ENCODE measurements at regions not wholly inside any gene's neighbourhood (a gene's known extent, or its start where the extent isn't known, plus 50 kb on each side); places are given as distances from the start of the nearest gene placed in this dataset.

DNA sequence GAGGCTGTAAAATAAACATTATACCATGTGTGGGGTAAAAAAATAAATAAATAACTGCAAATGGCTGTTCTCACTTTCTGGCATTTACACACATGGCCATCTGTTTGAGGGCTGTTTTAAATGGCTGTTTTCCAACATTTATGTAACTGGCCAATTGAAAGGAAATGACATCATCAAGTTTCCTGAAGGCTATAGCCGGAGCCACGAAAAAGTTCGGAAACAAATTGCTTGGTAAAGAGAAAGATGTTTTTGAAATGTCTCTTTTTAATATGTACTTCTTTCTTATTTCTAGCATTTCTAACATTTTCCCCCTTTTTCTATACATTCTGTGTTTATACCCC is 95.4 kb upstream of the DAB2 start:
- Histone ChIP-seq H3K27ac (ENCODE audit: low read depth in 2 of 2, low read length in 1 of 2) (no peak overlapping the region), H3K36me3 (ENCODE audit: control insufficient read depth in 2 of 2, insufficient read depth in 2 of 2, low read length in 1 of 2) (no peaks in the 10 kb centered on the region), H3K27me3 (ENCODE audit: control insufficient read depth in 1 of 2, insufficient read depth in 2 of 2, low read length in 2 of 2) (no peaks in the 10 kb centered on the region), H3K4me1 (ENCODE audit: control insufficient read depth in 2 of 2, insufficient read depth in 2 of 2, low read length in 1 of 2) (no peaks in the 10 kb centered on the region), H3K4me3 (ENCODE audit: low read depth in 1 of 2, low read length in 2 of 2) (no peak overlapping the region), H3K9me3 (ENCODE audit: control insufficient read depth in 2 of 2, insufficient read depth in 1 of 2, low read depth in 1 of 2, low read length in 1 of 2) (no peaks in the 10 kb centered on the region)
- WGBS, 2 donors: 57 to 60% methylated on average over 3 of the region's 3 CpGs

DNA sequence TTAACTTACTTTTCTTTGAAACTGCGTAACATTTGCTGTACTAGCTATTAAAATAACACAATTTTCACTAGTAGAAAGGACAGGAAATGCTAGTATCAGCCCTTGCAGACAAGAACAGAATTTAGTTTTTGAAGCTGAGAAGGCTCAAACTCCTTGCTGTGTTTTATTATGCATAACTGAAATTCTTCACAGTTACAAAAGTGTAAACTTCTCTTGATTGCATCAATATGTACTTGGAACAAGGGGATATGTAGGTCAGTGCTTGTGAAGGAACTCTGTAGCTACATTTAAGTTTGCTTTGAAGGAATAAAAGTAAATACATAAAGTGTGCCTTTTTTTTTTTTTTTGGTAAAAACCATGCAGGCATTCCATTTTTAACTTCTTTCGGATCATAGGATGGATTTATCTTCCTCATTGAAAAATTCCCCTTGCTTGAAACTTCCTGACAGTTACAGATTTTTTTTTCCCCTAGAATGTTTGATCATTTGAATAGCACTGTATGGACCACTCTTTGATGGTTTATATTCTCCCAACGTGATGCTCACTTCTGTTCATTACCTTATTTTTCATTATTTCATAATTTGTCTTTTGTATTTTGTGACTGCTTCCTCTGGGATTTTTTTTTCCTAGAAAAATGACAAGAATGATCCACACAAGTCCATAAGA is 94.9 kb upstream of the DAB2 start:
- Histone ChIP-seq H3K4me1 (ENCODE audit: control insufficient read depth in 2 of 2, insufficient read depth in 2 of 2, low read length in 1 of 2) (no peaks in the 10 kb centered on the region), H3K36me3 (ENCODE audit: control insufficient read depth in 2 of 2, insufficient read depth in 2 of 2, low read length in 1 of 2) (no peaks in the 10 kb centered on the region), H3K4me3 (ENCODE audit: low read depth in 1 of 2, low read length in 2 of 2) (no peak overlapping the region), H3K9me3 (ENCODE audit: control insufficient read depth in 2 of 2, insufficient read depth in 1 of 2, low read depth in 1 of 2, low read length in 1 of 2) (no peaks in the 10 kb centered on the region), H3K27me3 (ENCODE audit: control insufficient read depth in 1 of 2, insufficient read depth in 2 of 2, low read length in 2 of 2) (no peaks in the 10 kb centered on the region), H3K27ac (ENCODE audit: low read depth in 2 of 2, low read length in 1 of 2) (no peak overlapping the region)
- 41 to 58% methylated on average over 3 of the region's 3 CpGs for WGBS, 2 donors

DNA sequence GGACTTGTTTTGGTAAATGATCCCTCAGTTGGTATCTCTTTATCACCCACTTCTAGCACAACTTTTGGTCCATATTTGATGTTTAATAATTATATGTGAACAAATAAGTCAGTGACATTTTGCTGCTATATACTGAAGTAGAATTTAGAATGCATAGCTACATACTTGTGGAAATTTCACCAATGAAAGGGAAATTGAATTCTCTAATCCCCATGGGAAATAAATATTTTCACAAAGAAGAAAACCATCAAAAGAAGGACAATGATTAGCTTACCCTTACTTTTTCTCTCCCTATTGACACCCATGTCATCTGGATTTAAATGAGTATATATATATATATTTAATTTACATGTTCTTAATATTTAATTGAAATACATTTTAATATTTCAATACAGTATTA is 94.3 kb upstream of the DAB2 start:
- Histone ChIP-seq H3K4me3 (ENCODE audit: low read depth in 1 of 2, low read length in 2 of 2) (no peak overlapping the region), H3K9me3 (ENCODE audit: control insufficient read depth in 2 of 2, insufficient read depth in 1 of 2, low read depth in 1 of 2, low read length in 1 of 2) (no peaks in the 10 kb centered on the region), H3K36me3 (ENCODE audit: control insufficient read depth in 2 of 2, insufficient read depth in 2 of 2, low read length in 1 of 2) (no peaks in the 10 kb centered on the region), H3K4me1 (ENCODE audit: control insufficient read depth in 2 of 2, insufficient read depth in 2 of 2, low read length in 1 of 2) (no peaks in the 10 kb centered on the region), H3K27me3 (ENCODE audit: control insufficient read depth in 1 of 2, insufficient read depth in 2 of 2, low read length in 2 of 2) (no peaks in the 10 kb centered on the region), H3K27ac (ENCODE audit: low read depth in 2 of 2, low read length in 1 of 2) (no peak overlapping the region)

DNA sequence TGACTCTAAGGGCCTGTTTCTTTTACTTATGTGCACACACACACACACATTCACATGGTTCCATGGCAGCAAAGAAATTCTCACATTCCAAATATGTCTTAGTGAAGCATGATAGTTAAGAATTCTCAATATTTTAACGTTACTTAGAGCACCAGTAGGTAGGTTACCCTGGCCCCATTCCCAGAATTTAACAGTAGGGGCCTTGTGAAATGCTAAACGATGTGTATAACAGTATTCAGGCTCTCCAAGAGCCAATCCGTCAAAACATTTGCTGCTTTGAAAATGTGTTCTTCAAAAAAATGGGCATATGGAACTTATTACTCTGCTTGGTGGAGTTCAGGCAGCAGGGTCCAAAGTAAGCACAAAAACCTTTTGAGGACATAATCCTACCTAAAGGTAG is 93.7 kb upstream of the DAB2 start:
- Histone ChIP-seq H3K9me3 (ENCODE audit: control insufficient read depth in 2 of 2, insufficient read depth in 1 of 2, low read depth in 1 of 2, low read length in 1 of 2) (no peaks in the 10 kb centered on the region), H3K27me3 (ENCODE audit: control insufficient read depth in 1 of 2, insufficient read depth in 2 of 2, low read length in 2 of 2) (no peaks in the 10 kb centered on the region), H3K4me1 (ENCODE audit: control insufficient read depth in 2 of 2, insufficient read depth in 2 of 2, low read length in 1 of 2) (no peaks in the 10 kb centered on the region), H3K4me3 (ENCODE audit: low read depth in 1 of 2, low read length in 2 of 2) (no peak overlapping the region), H3K36me3 (ENCODE audit: control insufficient read depth in 2 of 2, insufficient read depth in 2 of 2, low read length in 1 of 2) (no peaks in the 10 kb centered on the region), H3K27ac (ENCODE audit: low read depth in 2 of 2, low read length in 1 of 2) (no peak overlapping the region)
- 35 to 40% methylated on average over 3 of the region's 3 CpGs for WGBS, 2 donors

DNA sequence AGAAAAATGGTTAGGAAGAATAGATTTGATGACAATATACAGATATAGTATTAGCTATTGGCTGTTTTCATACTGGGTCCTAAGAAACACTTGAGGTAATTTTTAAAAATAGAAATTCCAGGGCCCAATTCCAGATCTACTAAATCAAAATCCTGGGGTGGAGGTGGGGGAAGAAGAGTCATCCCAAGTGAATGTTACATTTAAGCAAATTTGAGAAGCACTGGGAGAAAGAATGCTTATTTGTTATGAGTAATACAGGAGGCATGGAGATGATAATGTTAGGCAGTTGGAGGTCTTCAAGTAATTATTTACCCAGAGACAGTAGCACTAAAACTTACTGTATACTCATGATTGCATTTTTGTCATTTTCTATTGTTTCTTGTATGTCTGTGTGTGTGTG is 93.0 kb upstream of the DAB2 start:
- Histone ChIP-seq H3K4me3 (ENCODE audit: low read depth in 1 of 2, low read length in 2 of 2) (no peak overlapping the region), H3K9me3 (ENCODE audit: control insufficient read depth in 2 of 2, insufficient read depth in 1 of 2, low read depth in 1 of 2, low read length in 1 of 2) (no peaks in the 10 kb centered on the region), H3K27ac (ENCODE audit: low read depth in 2 of 2, low read length in 1 of 2) (no peak overlapping the region), H3K4me1 (ENCODE audit: control insufficient read depth in 2 of 2, insufficient read depth in 2 of 2, low read length in 1 of 2) (no peaks in the 10 kb centered on the region), H3K27me3 (ENCODE audit: control insufficient read depth in 1 of 2, insufficient read depth in 2 of 2, low read length in 2 of 2) (no peaks in the 10 kb centered on the region), H3K36me3 (ENCODE audit: control insufficient read depth in 2 of 2, insufficient read depth in 2 of 2, low read length in 1 of 2) (no peaks in the 10 kb centered on the region)

DNA sequence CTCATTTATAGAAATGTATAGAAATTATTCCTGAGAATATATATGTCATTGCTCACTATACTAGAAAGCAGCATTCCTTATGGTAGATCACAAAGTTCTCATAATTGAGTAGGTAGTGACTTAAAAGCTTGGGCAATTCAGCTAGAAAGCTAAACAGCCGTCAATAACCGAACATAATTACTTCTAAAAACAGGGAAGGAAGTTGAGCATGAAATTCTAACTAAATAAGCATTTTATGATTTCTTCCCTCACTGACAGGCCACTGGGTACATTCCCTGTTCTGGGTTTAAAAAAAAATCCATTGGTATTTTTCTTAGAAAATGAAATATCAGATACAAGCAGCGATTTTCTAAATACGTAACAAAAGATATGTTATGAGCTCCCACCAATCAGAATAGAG is 91.1 kb upstream of the DAB2 start:
- no peaks in the 10 kb centered on the region for H3K4me1 ChIP-seq (ENCODE audit: control insufficient read depth in 2 of 2, insufficient read depth in 2 of 2, low read length in 1 of 2)
- H3K9me3 ChIP-seq (ENCODE audit: control insufficient read depth in 2 of 2, insufficient read depth in 1 of 2, low read depth in 1 of 2, low read length in 1 of 2): no peaks in the 10 kb centered on the region
- 82 to 87% methylated on average over 4 of the region's 4 CpGs for WGBS, 2 donors
- no peaks in the 10 kb centered on the region for H3K27me3 ChIP-seq (ENCODE audit: control insufficient read depth in 1 of 2, insufficient read depth in 2 of 2, low read length in 2 of 2)
- no peaks in the 10 kb centered on the region for H3K36me3 ChIP-seq (ENCODE audit: control insufficient read depth in 2 of 2, insufficient read depth in 2 of 2, low read length in 1 of 2)
- H3K27ac ChIP-seq (ENCODE audit: low read depth in 2 of 2, low read length in 1 of 2): no peak overlapping the region
- no peak overlapping the region for H3K4me3 ChIP-seq (ENCODE audit: low read depth in 1 of 2, low read length in 2 of 2)

DNA sequence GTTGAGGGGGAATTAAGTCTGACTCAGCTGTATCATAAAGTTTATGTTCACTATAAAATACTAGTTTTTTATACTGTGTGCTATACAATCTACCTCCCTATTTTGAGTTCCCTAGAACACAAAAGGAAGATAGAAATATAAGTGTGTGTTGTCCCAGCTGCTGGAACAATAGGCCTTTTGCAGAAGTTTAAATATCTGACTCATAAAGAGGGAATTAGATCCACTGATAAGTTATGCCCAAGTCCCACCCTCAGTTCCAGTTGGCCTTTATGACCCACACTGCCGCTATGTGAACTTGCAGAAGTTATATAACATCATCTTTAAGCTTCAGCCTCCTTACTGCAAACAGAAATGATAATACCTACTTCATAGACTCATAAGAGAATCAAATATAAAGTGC is 88.5 kb upstream of the DAB2 start:
- Histone ChIP-seq H3K4me3 (ENCODE audit: low read depth in 1 of 2, low read length in 2 of 2) (no peak overlapping the region), H3K9me3 (ENCODE audit: control insufficient read depth in 2 of 2, insufficient read depth in 1 of 2, low read depth in 1 of 2, low read length in 1 of 2) (no peaks in the 10 kb centered on the region), H3K27ac (ENCODE audit: low read depth in 2 of 2, low read length in 1 of 2) (no peak overlapping the region), H3K27me3 (ENCODE audit: control insufficient read depth in 1 of 2, insufficient read depth in 2 of 2, low read length in 2 of 2) (no peaks in the 10 kb centered on the region), H3K36me3 (ENCODE audit: control insufficient read depth in 2 of 2, insufficient read depth in 2 of 2, low read length in 1 of 2) (no peaks in the 10 kb centered on the region), H3K4me1 (ENCODE audit: control insufficient read depth in 2 of 2, insufficient read depth in 2 of 2, low read length in 1 of 2) (no peaks in the 10 kb centered on the region)
- WGBS, 2 donors: 74 to 85% methylated on average over 1 of the region's 1 CpG

DNA sequence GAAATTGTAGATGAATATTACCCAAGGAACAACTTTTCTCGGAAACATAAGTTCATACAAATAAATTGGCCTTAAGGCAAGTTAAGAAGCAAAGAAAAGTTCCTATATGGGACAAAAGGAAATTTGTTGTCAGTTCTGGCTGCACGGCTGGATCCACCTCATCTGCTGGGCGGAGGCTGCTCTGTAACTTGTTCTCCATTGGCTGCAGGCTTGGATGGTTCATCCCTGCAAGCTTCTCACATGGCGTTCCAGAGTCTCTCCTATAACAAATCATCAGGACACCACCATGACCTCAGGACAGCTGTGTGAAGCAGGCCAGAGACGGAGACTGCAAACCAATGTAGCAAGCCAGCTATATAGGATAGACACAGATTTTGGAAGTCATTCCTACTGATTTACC is 81.4 kb upstream of the DAB2 start:
- no peak overlapping the region for H3K4me3 ChIP-seq (ENCODE audit: low read depth in 1 of 2, low read length in 2 of 2)
- no peaks in the 10 kb centered on the region for H3K9me3 ChIP-seq (ENCODE audit: control insufficient read depth in 2 of 2, insufficient read depth in 1 of 2, low read depth in 1 of 2, low read length in 1 of 2)
- H3K4me1 ChIP-seq (ENCODE audit: control insufficient read depth in 2 of 2, insufficient read depth in 2 of 2, low read length in 1 of 2): no peaks in the 10 kb centered on the region
- no peaks in the 10 kb centered on the region for H3K36me3 ChIP-seq (ENCODE audit: control insufficient read depth in 2 of 2, insufficient read depth in 2 of 2, low read length in 1 of 2)
- no peak overlapping the region for H3K27ac ChIP-seq (ENCODE audit: low read depth in 2 of 2, low read length in 1 of 2)
- no peaks in the 10 kb centered on the region for H3K27me3 ChIP-seq (ENCODE audit: control insufficient read depth in 1 of 2, insufficient read depth in 2 of 2, low read length in 2 of 2)
- WGBS, 2 donors: 75 to 79% methylated on average over 5 of the region's 5 CpGs

DNA sequence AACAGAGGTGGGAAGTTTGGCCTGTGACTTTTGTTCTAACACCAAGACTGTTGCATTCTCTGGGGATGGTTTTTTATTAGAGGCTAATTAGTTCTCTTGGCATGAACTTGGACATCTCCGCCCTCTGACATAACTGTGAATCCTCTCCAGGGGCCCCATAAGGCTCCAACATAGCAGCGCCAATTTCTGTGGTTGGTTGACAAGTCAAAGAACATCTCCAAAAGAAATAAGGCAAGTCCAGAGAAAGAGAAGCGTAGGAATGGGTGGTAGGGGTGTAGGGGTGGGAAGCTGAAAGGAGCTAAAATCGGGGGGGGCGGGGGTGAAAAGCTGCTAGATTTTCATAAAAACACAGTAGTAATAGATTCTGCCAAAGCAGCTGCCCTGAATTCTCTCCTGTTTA is 81.0 kb upstream of the DAB2 start:
- no peaks in the 10 kb centered on the region for H3K36me3 ChIP-seq (ENCODE audit: control insufficient read depth in 2 of 2, insufficient read depth in 2 of 2, low read length in 1 of 2)
- WGBS, 2 donors: 73 to 86% methylated on average over 5 of the region's 5 CpGs
- H3K27ac ChIP-seq (ENCODE audit: low read depth in 2 of 2, low read length in 1 of 2): no peak overlapping the region
- H3K4me3 ChIP-seq (ENCODE audit: low read depth in 1 of 2, low read length in 2 of 2): no peak overlapping the region
- H3K9me3 ChIP-seq (ENCODE audit: control insufficient read depth in 2 of 2, insufficient read depth in 1 of 2, low read depth in 1 of 2, low read length in 1 of 2): no peaks in the 10 kb centered on the region
- H3K27me3 ChIP-seq (ENCODE audit: control insufficient read depth in 1 of 2, insufficient read depth in 2 of 2, low read length in 2 of 2): no peaks in the 10 kb centered on the region
- H3K4me1 ChIP-seq (ENCODE audit: control insufficient read depth in 2 of 2, insufficient read depth in 2 of 2, low read length in 1 of 2): no peaks in the 10 kb centered on the region

DNA sequence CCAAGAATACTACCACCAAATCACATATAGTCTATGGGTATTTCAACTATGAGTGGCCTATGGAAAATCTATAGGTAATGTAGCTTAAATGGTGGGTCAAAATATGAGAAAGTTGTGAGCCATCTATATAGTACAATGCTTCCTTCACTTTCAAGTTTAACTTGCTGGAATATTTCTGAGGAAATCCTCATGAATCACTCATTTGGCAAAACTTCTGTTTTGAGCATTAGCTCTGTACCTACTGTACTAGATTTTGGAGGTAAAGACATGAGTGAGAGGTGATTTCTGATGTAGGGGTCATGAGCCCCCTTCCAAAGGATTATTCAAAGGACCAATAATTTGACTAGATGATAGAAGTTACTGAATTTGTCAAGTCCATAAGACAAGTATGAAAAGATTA is 80.6 kb upstream of the DAB2 start:
- Histone ChIP-seq H3K9me3 (ENCODE audit: control insufficient read depth in 2 of 2, insufficient read depth in 1 of 2, low read depth in 1 of 2, low read length in 1 of 2) (no peaks in the 10 kb centered on the region), H3K4me1 (ENCODE audit: control insufficient read depth in 2 of 2, insufficient read depth in 2 of 2, low read length in 1 of 2) (no peaks in the 10 kb centered on the region), H3K27ac (ENCODE audit: low read depth in 2 of 2, low read length in 1 of 2) (no peak overlapping the region), H3K4me3 (ENCODE audit: low read depth in 1 of 2, low read length in 2 of 2) (no peak overlapping the region), H3K36me3 (ENCODE audit: control insufficient read depth in 2 of 2, insufficient read depth in 2 of 2, low read length in 1 of 2) (no peaks in the 10 kb centered on the region), H3K27me3 (ENCODE audit: control insufficient read depth in 1 of 2, insufficient read depth in 2 of 2, low read length in 2 of 2) (no peaks in the 10 kb centered on the region)

All from esophagus (tissue), 2 donors.